ENCODE measurements at regions not wholly inside any gene's neighbourhood (a gene's known extent, or its start where the extent isn't known, plus 50 kb on each side); places are given as distances from the start of the nearest gene placed in this dataset.

GRCh38 chr3:151935446-151935845, 62.0 kb downstream of the SUCNR1 start:
- no peak overlapping the region for H3K27ac ChIP-seq
- H3K4me1 ChIP-seq, result no peaks in the 10 kb centered on the region
- intact Hi-C loops (cut with DNase I), result no loop called here
- no peak for DNase-seq
- no peak overlapping the region for H3K4me3 ChIP-seq
- H3K9me3 ChIP-seq, result no peaks in the 10 kb centered on the region
- no peaks in the 10 kb centered on the region for H3K36me3 ChIP-seq
- no peak overlapping the region for H3K9ac ChIP-seq (ENCODE audit: low read depth in 2 of 2, low read length in 2 of 2)
- no peaks in the 10 kb centered on the region for H3K27me3 ChIP-seq
- no peak for TF ChIP-seq CTCF (IDR thresholded peaks at IDR 0.05)

GRCh38 chr3:151940481-151940880, 67.0 kb downstream of the SUCNR1 start:
- H3K27ac ChIP-seq, result no peak overlapping the region
- no peak for TF ChIP-seq CTCF (IDR thresholded peaks at IDR 0.05)
- DNase-seq, result no peak
- no peak overlapping the region for H3K4me3 ChIP-seq
- H3K9me3 ChIP-seq, result no peaks in the 10 kb centered on the region
- no peaks in the 10 kb centered on the region for H3K27me3 ChIP-seq
- intact Hi-C loops (cut with DNase I), result no loop called here
- no peak overlapping the region for H3K9ac ChIP-seq (ENCODE audit: low read depth in 2 of 2, low read length in 2 of 2)
- H3K4me1 ChIP-seq, result no peaks in the 10 kb centered on the region
- H3K36me3 ChIP-seq, result no peaks in the 10 kb centered on the region

- TF ChIP-seq CTCF (IDR thresholded peaks at IDR 0.05), result no peak
- intact Hi-C loops (cut with DNase I), result no loop called here
Measured at GRCh38 chr3:151943539-151943938, 70.1 kb downstream of the SUCNR1 start.

GRCh38 chr3:151944356-151944755, 70.9 kb downstream of the SUCNR1 start:
- H3K36me3 ChIP-seq, result no peaks in the 10 kb centered on the region
- intact Hi-C loops (cut with DNase I), result no loop called here

More at GRCh38 chr3:151943539-151943938, 70.1 kb downstream of the SUCNR1 start:
- DNase-seq, result no peak
- Histone ChIP-seq H3K4me3 (no peak overlapping the region), H3K27ac (no peak overlapping the region), H3K9ac (ENCODE audit: low read depth in 2 of 2, low read length in 2 of 2) (no peak overlapping the region), H3K27me3 (no peaks in the 10 kb centered on the region), H3K9me3 (no peaks in the 10 kb centered on the region), H3K36me3 (no peaks in the 10 kb centered on the region), H3K4me1 (no peaks in the 10 kb centered on the region)

GRCh38 chr3:151946606-151947005, 73.2 kb downstream of the SUCNR1 start:
- H3K9ac ChIP-seq (ENCODE audit: low read depth in 2 of 2, low read length in 2 of 2), result no peak overlapping the region
- no peak for TF ChIP-seq CTCF (IDR thresholded peaks at IDR 0.05)
- H3K27me3 ChIP-seq, result no peaks in the 10 kb centered on the region
- intact Hi-C loops (cut with DNase I), result no loop called here
- H3K4me3 ChIP-seq, result no peak overlapping the region
- no peaks in the 10 kb centered on the region for H3K4me1 ChIP-seq
- no peaks in the 10 kb centered on the region for H3K36me3 ChIP-seq
- no peak overlapping the region for H3K27ac ChIP-seq
- DNase-seq, result no peak
- H3K9me3 ChIP-seq, result no peaks in the 10 kb centered on the region

More at GRCh38 chr3:151944356-151944755, 70.9 kb downstream of the SUCNR1 start:
- Histone ChIP-seq H3K4me1 (no peaks in the 10 kb centered on the region), H3K4me3 (no peak overlapping the region), H3K27me3 (no peaks in the 10 kb centered on the region), H3K9ac (ENCODE audit: low read depth in 2 of 2, low read length in 2 of 2) (no peak overlapping the region), H3K9me3 (no peaks in the 10 kb centered on the region), H3K27ac (no peak overlapping the region)
- DNase-seq, result no peak
- TF ChIP-seq CTCF (IDR thresholded peaks at IDR 0.05), result no peak

GRCh38 chr3:151949706-151950105, 76.3 kb downstream of the SUCNR1 start:
- Histone ChIP-seq H3K9ac (ENCODE audit: low read depth in 2 of 2, low read length in 2 of 2) (no peak overlapping the region), H3K27me3 (no peaks in the 10 kb centered on the region), H3K4me3 (no peak overlapping the region), H3K27ac (no peak overlapping the region), H3K4me1 (no peaks in the 10 kb centered on the region), H3K9me3 (no peaks in the 10 kb centered on the region), H3K36me3 (no peaks in the 10 kb centered on the region)
- TF ChIP-seq CTCF (IDR thresholded peaks at IDR 0.05), result no peak
- intact Hi-C loops (cut with DNase I), result no loop called here
- no peak for DNase-seq

Data from colonic mucosa (tissue), 4 donors.